Colonic mucosa (tissue), 4 donors: ENCODE measurements at regions not wholly inside any gene's neighbourhood (a gene's known extent, or its start where the extent isn't known, plus 50 kb on each side); places are given as distances from the start of the nearest gene placed in this dataset.

ENCODE experiments used
- DNase-seq: peaks from one replicate; pipeline ENCODE4 v3.0.0-alpha.2; 2020
- H3K27ac ChIP-seq: fragments of 200-600 bp; one replicate; pipeline ENCODE4 v1.8.0; 2021
- H3K27me3 ChIP-seq: fragments of 200-600 bp; one replicate; pipeline ENCODE4 v1.8.0; 2021
- H3K36me3 ChIP-seq: fragments of 200-600 bp; one replicate; pipeline ENCODE4 v1.8.0; 2021
- H3K4me1 ChIP-seq: fragments of 200-600 bp; one replicate; pipeline ENCODE4 v1.8.0; 2021; ENCODE audit warnings: mild to moderate bottlenecking
- H3K4me3 ChIP-seq: fragments of 200-600 bp; one replicate; pipeline ENCODE4 v1.8.0; 2021
- H3K9ac ChIP-seq, 2 donors: one replicate each; pipeline ENCODE4 v1.7.0; 2013; ENCODE audit warnings: control low read depth in 2 of 2, low read depth in 2 of 2, low read length in 2 of 2
- H3K9me3 ChIP-seq: fragments of 200-600 bp; one replicate; pipeline ENCODE4 v1.8.0; 2021
- CTCF ChIP-seq: fragments of 200-600 bp; IDR thresholded peaks from one replicate; pipeline ENCODE4 v1.8.0; 2022; ENCODE audit warnings: antibody characterized with exemption, mild to moderate bottlenecking
- intact Hi-C: fragments of 100-400 bp; cut with DNase I; formaldehyde crosslinking; loops from one replicate; pipeline ENCODE4 v1.14.1; 2022
- donor health status: healthy.
- donor health status: DM: no; HTN: no; CAD: no.
- donor health status: DM: no; HTN: no; CAD: no.

- no peak overlapping the region for H3K9ac ChIP-seq
- H3K9me3 ChIP-seq: no peaks in the 10 kb centered on the region
- TF ChIP-seq CTCF: no peak
- H3K36me3 ChIP-seq: no peaks in the 10 kb centered on the region
- intact Hi-C loops: no loop called here
- H3K27ac ChIP-seq: no peak overlapping the region
- no peaks in the 10 kb centered on the region for H3K4me1 ChIP-seq
- H3K4me3 ChIP-seq: no peak overlapping the region
- no peak for DNase-seq
- no peaks in the 10 kb centered on the region for H3K27me3 ChIP-seq
Measured at GRCh38 chr5:88393042-88393441, 124.4 kb upstream of the TMEM161B start.

GRCh38 chr5:88391991-88392390 lies 123.3 kb upstream of the TMEM161B start:
- intact Hi-C loops: no loop called here
- DNase-seq: no peak
- TF ChIP-seq CTCF: no peak
- Histone ChIP-seq H3K27ac (no peak overlapping the region), H3K4me3 (no peak overlapping the region), H3K36me3 (no peaks in the 10 kb centered on the region), H3K9me3 (no peaks in the 10 kb centered on the region), H3K4me1 (no peaks in the 10 kb centered on the region), H3K27me3 (no peaks in the 10 kb centered on the region), H3K9ac (no peak overlapping the region)

GRCh38 chr5:88391116-88391515 lies 122.5 kb upstream of the TMEM161B start:
- no peak for TF ChIP-seq CTCF
- H3K27ac ChIP-seq: no peak overlapping the region
- H3K4me3 ChIP-seq: no peak overlapping the region
- H3K9me3 ChIP-seq: no peaks in the 10 kb centered on the region
- intact Hi-C loops: no loop called here
- H3K27me3 ChIP-seq: no peaks in the 10 kb centered on the region
- no peak for DNase-seq
- no peaks in the 10 kb centered on the region for H3K4me1 ChIP-seq
- H3K9ac ChIP-seq: no peak overlapping the region
- no peaks in the 10 kb centered on the region for H3K36me3 ChIP-seq

GRCh38 chr5:88390481-88390880 lies 121.8 kb upstream of the TMEM161B start:
- Histone ChIP-seq H3K27me3 (no peaks in the 10 kb centered on the region), H3K9ac (no peak overlapping the region), H3K4me3 (no peak overlapping the region), H3K27ac (no peak overlapping the region), H3K4me1 (no peaks in the 10 kb centered on the region), H3K9me3 (no peaks in the 10 kb centered on the region), H3K36me3 (no peaks in the 10 kb centered on the region)
- DNase-seq: no peak
- intact Hi-C loops: no loop called here
- no peak for TF ChIP-seq CTCF

- Histone ChIP-seq H3K4me3 (no peak overlapping the region), H3K27me3 (no peaks in the 10 kb centered on the region), H3K36me3 (no peaks in the 10 kb centered on the region), H3K9ac (no peak overlapping the region), H3K27ac (no peak overlapping the region), H3K9me3 (no peaks in the 10 kb centered on the region), H3K4me1 (no peaks in the 10 kb centered on the region)
- DNase-seq: no peak
- intact Hi-C loops: no loop called here
- TF ChIP-seq CTCF: no peak
Measured at GRCh38 chr5:88390096-88390441, 121.4 kb upstream of the TMEM161B start.
